H9 (cell line): ENCODE measurements at regions not wholly inside any gene's neighbourhood (a gene's known extent, or its start where the extent isn't known, plus 50 kb on each side); places are given as distances from the start of the nearest gene placed in this dataset.

Source experiments
- DNase-seq: peaks from one replicate; pipeline ENCODE4 v3.0.0-alpha.2; 2017
- H2AFZ ChIP-seq: one replicate; pipeline ENCODE4 v1.6.1; 2013; ENCODE audit warnings: mild to moderate bottlenecking, low read length, control low read depth, moderate library complexity
- H2AK5ac ChIP-seq: 2 replicates; pipeline ENCODE4 v1.6.1; 2013; ENCODE audit warnings: low read length, control low read depth, mixed read lengths; ENCODE audit not compliant: insufficient read length
- H2BK120ac ChIP-seq: one replicate; pipeline ENCODE4 v1.6.1; 2013; ENCODE audit warnings: low read depth, mild to moderate bottlenecking, low read length, control low read depth, inconsistent platforms; ENCODE audit not compliant: poor library complexity, severe bottlenecking
- H2BK12ac ChIP-seq: 2 replicates; pipeline ENCODE4 v1.6.1; 2013; ENCODE audit warnings: low read length, control low read depth, mixed read lengths, low read depth; ENCODE audit not compliant: insufficient read length
- H2BK15ac ChIP-seq: 2 replicates; pipeline ENCODE4 v1.6.1; 2013; ENCODE audit warnings: low read depth, low read length, control low read depth
- H2BK20ac ChIP-seq: one replicate; pipeline ENCODE4 v1.6.1; 2013; ENCODE audit warnings: low read depth, mild to moderate bottlenecking, low read length, control low read depth, inconsistent platforms; ENCODE audit not compliant: poor library complexity, severe bottlenecking
- H2BK5ac ChIP-seq: 2 replicates; pipeline ENCODE4 v1.6.1; 2013; ENCODE audit warnings: low read length, control low read depth, mixed read lengths; ENCODE audit not compliant: insufficient read length
- H3K14ac ChIP-seq: 2 replicates; pipeline ENCODE4 v1.6.1; 2013; ENCODE audit warnings: low read length, control low read depth; ENCODE audit not compliant: insufficient read depth
- H3K18ac ChIP-seq: 2 replicates; pipeline ENCODE4 v1.6.1; 2013; ENCODE audit warnings: low read depth, mild to moderate bottlenecking, mixed read lengths, low read length, control low read depth; ENCODE audit not compliant: insufficient read length
- H3K23ac ChIP-seq: 2 replicates; pipeline ENCODE4 v1.6.1; 2013; ENCODE audit warnings: low read length, control low read depth, mixed read lengths, low read depth; ENCODE audit not compliant: insufficient read length
- H3K23me2 ChIP-seq: 2 replicates; pipeline ENCODE4 v1.6.1; 2013; ENCODE audit warnings: low read depth, mild to moderate bottlenecking, mixed read lengths, low read length, control low read depth; ENCODE audit not compliant: insufficient read length, poor library complexity, severe bottlenecking
- H3K27ac ChIP-seq: 2 replicates; pipeline ENCODE4 v1.5.1; 2013; ENCODE audit warnings: low read length, control low read depth, mixed read lengths, low read depth; ENCODE audit not compliant: insufficient read length
- H3K27me3 ChIP-seq: 2 replicates; pipeline ENCODE4 v1.6.1; 2013; ENCODE audit warnings: low read length, control low read depth, inconsistent platforms; ENCODE audit not compliant: insufficient read depth
- H3K4ac ChIP-seq: 2 replicates; pipeline ENCODE4 v1.6.1; 2013; ENCODE audit warnings: low read depth, mild to moderate bottlenecking, control low read depth, inconsistent platforms, low read length, moderate library complexity
- H3K4me1 ChIP-seq: 2 replicates; pipeline ENCODE4 v1.6.1; 2013; ENCODE audit warnings: low read length, control low read depth, inconsistent platforms; ENCODE audit not compliant: insufficient read depth
- H3K4me2 ChIP-seq: 2 replicates; pipeline ENCODE4 v1.6.1; 2013; ENCODE audit warnings: low read length, control low read depth, mixed read lengths; ENCODE audit not compliant: insufficient read length, insufficient read depth
- H3K56ac ChIP-seq: 2 replicates; pipeline ENCODE4 v1.6.1; 2013; ENCODE audit warnings: low read depth, mild to moderate bottlenecking, mixed read lengths, low read length, control low read depth; ENCODE audit not compliant: insufficient read length
- H3K79me1 ChIP-seq: 2 replicates; pipeline ENCODE4 v1.6.1; 2013; ENCODE audit warnings: low read depth, mild to moderate bottlenecking, moderate library complexity, low read length, control low read depth, inconsistent platforms; ENCODE audit not compliant: insufficient read depth, poor library complexity, severe bottlenecking
- H3K79me2 ChIP-seq: 2 replicates; pipeline ENCODE4 v1.6.1; 2013; ENCODE audit warnings: low read length, control low read depth, inconsistent platforms; ENCODE audit not compliant: insufficient read depth
- H3K9ac ChIP-seq: 2 replicates; pipeline ENCODE4 v1.6.1; 2013; ENCODE audit warnings: low read length, control low read depth, mixed read lengths; ENCODE audit not compliant: insufficient read length; ENCODE audit errors: extremely low read depth
- H3K9me3 ChIP-seq: one replicate; pipeline ENCODE4 v1.6.1; 2013; ENCODE audit warnings: low read depth, low read length, inconsistent platforms; ENCODE audit not compliant: control insufficient read depth
- H3T11ph ChIP-seq: one replicate; pipeline ENCODE4 v1.6.1; 2013; ENCODE audit warnings: mild to moderate bottlenecking, low read length, control low read depth, inconsistent platforms
- H4K20me1 ChIP-seq: one replicate; pipeline ENCODE4 v1.6.1; 2013; ENCODE audit not compliant: control insufficient read depth, insufficient read length, insufficient read depth
- H4K5ac ChIP-seq: 2 replicates; pipeline ENCODE4 v1.6.1; 2013; ENCODE audit warnings: low read depth, mild to moderate bottlenecking, mixed read lengths, low read length, control low read depth; ENCODE audit not compliant: insufficient read length
- H4K8ac ChIP-seq: replicated peaks from 2 replicates; pipeline ENCODE4 v1.6.1; 2013; ENCODE audit warnings: low read length, control low read depth, mixed read lengths, low read depth; ENCODE audit not compliant: insufficient read length
- H4K91ac ChIP-seq: 2 replicates; pipeline ENCODE4 v1.6.1; 2013; ENCODE audit warnings: low read depth, mild to moderate bottlenecking, moderate library complexity, mixed read lengths, low read length, control low read depth; ENCODE audit not compliant: insufficient read length
- H3K27ac Mint-ChIP-seq, 3 experiments: 2 replicates in 2 of 3; 3 replicates in 1 of 3; pipeline ENCODE4 v1.8.0; 2020 to 2021; ENCODE audit warnings: mixed read lengths in 3 of 3, mild to moderate bottlenecking in 1 of 3, moderate library complexity in 1 of 3
- H3K27me3 Mint-ChIP-seq: 2 replicates; pipeline ENCODE4 v1.8.0; 2021; ENCODE audit warnings: low read depth, mild to moderate bottlenecking, moderate library complexity, mixed read lengths
- H3K36me3 Mint-ChIP-seq, 3 experiments: 2 replicates in 2 of 3; 3 replicates in 1 of 3; pipeline ENCODE4 v1.8.0; 2020 to 2021; ENCODE audit warnings: low read depth in 3 of 3, mixed read lengths in 3 of 3; ENCODE audit not compliant: insufficient read depth in 1 of 3
- H3K4me1 Mint-ChIP-seq, 2 experiments: 2 replicates each; pipeline ENCODE4 v1.8.0; 2020; ENCODE audit warnings: mixed read lengths in 2 of 2
- H3K4me3 Mint-ChIP-seq, 2 experiments: 2 replicates in 1 of 2; 3 replicates in 1 of 2; pipeline ENCODE4 v1.8.0; 2020 to 2021; ENCODE audit warnings: mild to moderate bottlenecking in 2 of 2, mixed read lengths in 2 of 2, moderate library complexity in 1 of 2
- H3K9me3 Mint-ChIP-seq, 2 experiments: 2 replicates in 1 of 2; 3 replicates in 1 of 2; pipeline ENCODE4 v1.8.0; 2020; ENCODE audit warnings: mild to moderate bottlenecking in 2 of 2, mixed read lengths in 2 of 2, moderate library complexity in 1 of 2
- WGBS: extraction: QIAGEN DNeasy Blood & Tissue Kit; methylation state at CpG from one replicate; pipeline ENCODE4 v1.1.7; 2013; ENCODE audit warnings: missing lambda C conversion rate, low lambda C conversion rate, mixed read lengths; ENCODE audit not compliant: insufficient read length; ENCODE audit errors: extremely low coverage; 5-methylcytosine and 5-hydroxymethylcytosine counted together
- TF ChIP-seq, protein P1 (sequence below): fragments of 200-600 bp; sonication (generic); conservative IDR thresholded peaks from 3 replicates; pipeline ENCODE4 v1.8.0; 2021; ENCODE audit warnings: antibody characterized with exemption, mild to moderate bottlenecking

DNA sequence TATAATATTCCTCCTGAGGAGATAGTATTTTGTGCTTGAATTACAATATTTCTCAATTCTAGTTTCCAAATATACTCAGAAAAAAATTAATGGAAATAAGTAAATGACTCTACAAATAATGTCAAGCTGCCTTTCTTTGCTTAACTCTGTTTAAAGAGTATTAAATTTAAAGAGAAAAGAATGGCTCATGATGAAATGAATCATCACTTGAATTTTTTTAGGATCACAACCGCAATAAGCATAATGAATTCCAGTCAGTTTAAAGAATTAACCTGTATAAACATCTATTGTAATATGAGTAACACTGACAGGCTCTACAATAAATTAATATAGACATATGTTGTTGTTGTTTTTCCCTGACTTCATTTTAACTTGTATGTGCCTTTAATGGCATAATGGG lies 266.2 kb upstream of the ADGRB3 start:
- H3K4me3 Mint-ChIP-seq: no peak overlapping the region

More for the DNA sequence above, 266.2 kb upstream of the ADGRB3 start:
- no peak overlapping the region for H2BK20ac ChIP-seq
- no peaks in the 10 kb centered on the region for H3K4me1 Mint-ChIP-seq
- H4K8ac ChIP-seq: no peak overlapping the region
- H2AFZ ChIP-seq: no peak overlapping the region
- H3T11ph ChIP-seq: no peak overlapping the region
- H3K27me3 ChIP-seq: no peaks in the 10 kb centered on the region
- H4K20me1 ChIP-seq: no peaks in the 10 kb centered on the region
- H3K4me2 ChIP-seq: no peak overlapping the region
- H2BK120ac ChIP-seq: no peak overlapping the region
- DNase-seq: no peak
- no peak overlapping the region for H2BK5ac ChIP-seq
- no peak overlapping the region for H3K23ac ChIP-seq
- no peak overlapping the region for H2BK15ac ChIP-seq
- H3K27me3 Mint-ChIP-seq: no peaks in the 10 kb centered on the region
- no peak overlapping the region for H2AK5ac ChIP-seq
- H3K36me3 Mint-ChIP-seq: no peaks in the 10 kb centered on the region; a peak in 1 of 7 replicates
- H3K27ac Mint-ChIP-seq: no peak overlapping the region
- H3K23me2 ChIP-seq: no peaks in the 10 kb centered on the region
- no peak overlapping the region for H3K14ac ChIP-seq
- H3K9me3 Mint-ChIP-seq: peaks cover 0 to 3% of the 10 kb centered on the region in 2 experiments; a peak in 2 of 5 replicates
- no peaks in the 10 kb centered on the region for H3K9me3 ChIP-seq
- H2BK12ac ChIP-seq: no peak overlapping the region
- WGBS: no CpG with 5 or more reads among the region's 1 CpG
- H3K56ac ChIP-seq: no peak overlapping the region
- no peak overlapping the region for H4K91ac ChIP-seq
- no peak overlapping the region for H3K9ac ChIP-seq
- H3K27ac ChIP-seq: no peak overlapping the region
- H4K5ac ChIP-seq: no peak overlapping the region
- H3K79me1 ChIP-seq: no peaks in the 10 kb centered on the region
- H3K18ac ChIP-seq: no peak overlapping the region
- TF ChIP-seq, protein P1, sequence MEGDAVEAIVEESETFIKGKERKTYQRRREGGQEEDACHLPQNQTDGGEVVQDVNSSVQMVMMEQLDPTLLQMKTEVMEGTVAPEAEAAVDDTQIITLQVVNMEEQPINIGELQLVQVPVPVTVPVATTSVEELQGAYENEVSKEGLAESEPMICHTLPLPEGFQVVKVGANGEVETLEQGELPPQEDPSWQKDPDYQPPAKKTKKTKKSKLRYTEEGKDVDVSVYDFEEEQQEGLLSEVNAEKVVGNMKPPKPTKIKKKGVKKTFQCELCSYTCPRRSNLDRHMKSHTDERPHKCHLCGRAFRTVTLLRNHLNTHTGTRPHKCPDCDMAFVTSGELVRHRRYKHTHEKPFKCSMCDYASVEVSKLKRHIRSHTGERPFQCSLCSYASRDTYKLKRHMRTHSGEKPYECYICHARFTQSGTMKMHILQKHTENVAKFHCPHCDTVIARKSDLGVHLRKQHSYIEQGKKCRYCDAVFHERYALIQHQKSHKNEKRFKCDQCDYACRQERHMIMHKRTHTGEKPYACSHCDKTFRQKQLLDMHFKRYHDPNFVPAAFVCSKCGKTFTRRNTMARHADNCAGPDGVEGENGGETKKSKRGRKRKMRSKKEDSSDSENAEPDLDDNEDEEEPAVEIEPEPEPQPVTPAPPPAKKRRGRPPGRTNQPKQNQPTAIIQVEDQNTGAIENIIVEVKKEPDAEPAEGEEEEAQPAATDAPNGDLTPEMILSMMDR: no peak
- H3K79me2 ChIP-seq: no peaks in the 10 kb centered on the region
- no peak overlapping the region for H3K4ac ChIP-seq
- H3K4me1 ChIP-seq: no peaks in the 10 kb centered on the region
